ENCODE measurements at regions not wholly inside any gene's neighbourhood (a gene's known extent, or its start where the extent isn't known, plus 50 kb on each side); places are given as distances from the start of the nearest gene placed in this dataset.
"Not testable (repeated sequence)": the region's sequence is repeated elsewhere in the genome, so short reads cannot be mapped to it uniquely, and the experiment has no call there.

DNA sequence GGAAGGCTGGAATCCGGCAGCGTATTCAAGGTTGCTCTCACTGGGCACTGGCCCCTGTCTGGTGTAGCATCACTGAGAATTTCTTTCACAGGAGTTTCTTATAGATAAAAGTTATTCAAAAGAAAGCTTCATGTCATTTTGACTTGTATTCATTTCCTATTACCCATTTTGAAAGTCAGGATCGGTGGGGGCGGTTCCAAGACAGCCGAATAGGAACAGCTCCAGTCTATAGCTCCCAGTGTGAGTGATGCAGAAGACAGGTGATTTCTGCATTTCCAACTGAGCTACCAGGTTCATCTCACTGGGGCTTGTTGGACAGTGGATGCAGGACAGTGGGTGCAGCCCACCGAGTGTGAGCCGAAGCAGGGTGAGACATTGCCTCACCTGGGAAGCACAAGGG, 51.5 kb upstream of the CDC42EP3 start:
- DNase-seq (ENCODE audit: low read depth); H3K4me3 ChIP-seq (ENCODE audit: low read depth, low read length): not testable (repeated sequence)

- H3K4me3 ChIP-seq (ENCODE audit: low read depth, low read length), result no peak overlapping the region
- no peak for TF ChIP-seq CTCF (IDR thresholded peaks at IDR 0.05; ENCODE audit: insufficient read depth, low read depth, low read length, missing control alignments)
- DNase-seq (ENCODE audit: low read depth), result no peak
Observed at GRCh38 chr2:37730037-37730818, 58.8 kb upstream of the CDC42EP3 start.

- H3K4me3 ChIP-seq (ENCODE audit: low read depth, low read length); DNase-seq (ENCODE audit: low read depth): not testable (repeated sequence)
Observed at GRCh38 chr2:37732412-37732811, 61.0 kb upstream of the CDC42EP3 start.

DNA sequence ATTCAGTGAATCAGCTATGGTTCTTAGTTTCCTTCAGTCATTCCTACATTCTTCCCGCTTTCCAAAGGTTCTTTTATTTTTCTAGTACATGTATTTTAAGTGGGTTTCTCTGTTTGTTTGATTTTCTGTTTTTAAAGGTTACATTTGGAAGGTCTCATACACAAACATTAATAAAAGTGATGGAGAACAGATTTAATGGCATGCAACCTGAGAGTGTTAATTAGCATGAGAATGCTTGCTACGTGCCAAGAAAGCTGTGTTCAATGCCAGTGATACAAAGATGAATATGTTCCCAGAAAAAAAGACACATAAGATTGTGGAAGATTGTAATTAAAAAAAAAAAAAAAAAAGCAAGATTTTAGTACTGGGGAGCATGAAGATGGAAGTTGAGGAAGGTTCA, 61.8 kb upstream of the CDC42EP3 start:
- H3K4me3 ChIP-seq (ENCODE audit: low read depth, low read length), result no peak overlapping the region
- no peak for DNase-seq (ENCODE audit: low read depth)
- no peak for TF ChIP-seq CTCF (IDR thresholded peaks at IDR 0.05; ENCODE audit: insufficient read depth, low read depth, low read length, missing control alignments)

DNA sequence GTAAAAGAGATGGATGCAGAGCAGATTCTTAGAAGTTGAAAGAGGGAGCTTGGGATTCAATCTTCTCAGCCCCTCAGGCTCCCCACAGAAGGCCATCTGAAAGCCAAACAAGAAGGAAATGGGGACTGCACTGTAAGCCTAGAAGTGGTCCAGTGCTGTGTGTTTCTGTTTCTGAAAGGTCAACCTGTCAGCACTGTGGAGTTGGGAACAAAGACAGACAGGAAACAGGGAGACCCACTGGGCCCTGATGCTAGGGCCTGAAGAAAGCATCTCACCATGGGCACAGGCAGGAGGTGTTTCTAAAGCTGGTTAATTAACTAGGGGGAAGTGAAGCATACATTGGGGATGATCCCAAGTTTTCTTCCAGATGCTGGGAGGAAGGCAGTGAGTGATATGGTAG, 62.5 kb upstream of the CDC42EP3 start:
- not testable (repeated sequence) for H3K4me3 ChIP-seq (ENCODE audit: low read depth, low read length); DNase-seq (ENCODE audit: low read depth)

- H3K4me3 ChIP-seq (ENCODE audit: low read depth, low read length), result not testable (repeated sequence)
Observed at GRCh38 chr2:37734891-37735523, 63.6 kb upstream of the CDC42EP3 start.

GRCh38 chr2:37735524-37735910, 64.1 kb upstream of the CDC42EP3 start:
- not testable (repeated sequence) for DNase-seq (ENCODE audit: low read depth); H3K4me3 ChIP-seq (ENCODE audit: low read depth, low read length)

More at GRCh38 chr2:37734891-37735523, 63.6 kb upstream of the CDC42EP3 start:
- DNase-seq (ENCODE audit: low read depth), result not testable (repeated sequence)

DNA sequence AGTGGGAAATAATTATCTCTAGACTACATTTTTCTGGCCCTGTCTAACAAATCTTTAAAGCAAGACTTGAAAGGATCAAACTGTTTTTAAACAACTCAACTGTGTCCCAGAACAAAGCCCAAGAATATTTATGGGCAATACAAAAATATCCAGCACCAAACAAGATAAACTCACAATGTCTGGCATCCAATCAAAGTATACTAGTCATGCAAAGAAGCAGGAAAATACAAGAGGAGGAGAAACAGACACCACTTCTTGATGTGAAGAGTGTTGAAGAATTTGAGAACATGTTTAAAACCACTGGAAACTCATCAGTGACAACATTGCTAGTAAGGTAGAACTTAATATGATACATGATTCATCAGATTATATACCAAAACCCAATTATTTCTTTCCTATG, 66.1 kb upstream of the CDC42EP3 start:
- H3K4me3 ChIP-seq (ENCODE audit: low read depth, low read length), result no peak overlapping the region
- DNase-seq (ENCODE audit: low read depth), result no peak
- TF ChIP-seq CTCF (IDR thresholded peaks at IDR 0.05; ENCODE audit: insufficient read depth, low read depth, low read length, missing control alignments), result no peak

DNA sequence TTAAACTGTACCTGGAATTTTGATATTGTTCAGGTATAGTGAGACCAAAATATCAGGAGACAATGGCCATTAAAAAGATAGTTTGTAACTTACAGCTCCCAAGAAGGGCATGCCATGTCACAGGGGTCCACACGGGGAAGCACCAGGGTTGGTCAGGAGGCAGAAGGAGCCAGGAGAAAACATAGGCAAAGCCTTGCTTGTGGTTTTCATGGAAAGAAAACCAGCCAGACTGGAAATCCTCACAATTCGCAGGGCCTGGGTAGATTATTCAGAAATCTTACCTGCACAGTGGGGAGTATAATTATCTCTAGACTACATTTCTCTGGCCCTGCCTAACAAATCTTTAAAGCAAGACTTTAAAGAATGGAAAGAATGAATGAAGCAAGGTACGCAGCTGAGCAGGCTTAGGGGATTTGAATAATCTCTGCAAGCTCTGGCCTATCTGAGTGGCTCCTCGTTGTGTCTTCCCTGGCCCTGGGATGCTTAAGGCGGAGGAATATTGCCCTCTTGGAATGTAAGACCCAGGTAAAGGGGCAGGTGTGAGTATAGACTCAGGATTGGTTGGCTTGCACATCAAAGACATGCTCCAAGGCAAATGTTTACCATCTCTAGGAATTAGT, 66.9 kb upstream of the CDC42EP3 start:
- H3K4me3 ChIP-seq (ENCODE audit: low read depth, low read length), result no peak overlapping the region
- no peak for DNase-seq (ENCODE audit: low read depth)
- TF ChIP-seq CTCF (IDR thresholded peaks at IDR 0.05; ENCODE audit: insufficient read depth, low read depth, low read length, missing control alignments), result no peak

All from GM12865 (cell line).